IMR-90 (cell line): ENCODE measurements at regions not wholly inside any gene's neighbourhood (a gene's known extent, or its start where the extent isn't known, plus 50 kb on each side); places are given as distances from the start of the nearest gene placed in this dataset.
A peak's percentile ranks its signal among the peaks of the same experiment; 100 is the strongest.

Experiments
- ATAC-seq: fragments of 200-7000 bp; cut with Tn5 transposase; 2 replicates; pipeline ENCODE4 v1.9.1; 2020; ENCODE audit warnings: low read depth, mild to moderate bottlenecking, moderate library complexity
- BruUV-seq: library from RNA; stranded (reverse); fragments of 400-500 nt; replicated peaks from 2 replicates; lab custom pipeline; 2021; lab: Mats Ljungman, UMichigan
- CTCF ChIA-PET: fragments of 300-600 bp; formaldehyde crosslinking; extraction: SDS; loops from one replicate; lab custom pipeline; 2021; ENCODE audit warnings: antibody characterized with exemption; lab: Yijun Ruan, JAX
- POLR2A ChIA-PET: fragments of 300-600 bp; sonication (Branson Sonifier 250); formaldehyde crosslinking; loops from one replicate; lab custom pipeline; 2022; ENCODE audit warnings: antibody characterized with exemption; ENCODE audit not compliant: unreplicated experiment; lab: Charles Lee
- DNase-seq: peaks from one replicate; pipeline ENCODE4 v3.0.0; 2013
- H2AFZ ChIP-seq: replicated peaks from 2 replicates; pipeline ENCODE3; 2013; ENCODE audit warnings: low read length, mild to moderate bottlenecking; ENCODE audit not compliant: poor library complexity
- H2AK5ac ChIP-seq: 2 replicates; pipeline ENCODE4 v1.6.1; 2013; ENCODE audit warnings: low read depth, low read length, inconsistent platforms
- H2AK9ac ChIP-seq: replicated peaks from 2 replicates; pipeline ENCODE3; 2013; ENCODE audit warnings: mild to moderate bottlenecking, low read depth, low read length, moderate library complexity; ENCODE audit not compliant: poor library complexity
- H2BK120ac ChIP-seq: 2 replicates; pipeline ENCODE4 v1.6.1; 2013; ENCODE audit warnings: low read depth, low read length, inconsistent platforms
- H2BK15ac ChIP-seq: 3 replicates; pipeline ENCODE4 v1.6.1; 2013; ENCODE audit warnings: low read depth, low read length, inconsistent platforms
- H2BK20ac ChIP-seq: 2 replicates; pipeline ENCODE4 v1.6.1; 2013; ENCODE audit warnings: low read depth, mild to moderate bottlenecking, inconsistent platforms, low read length, moderate library complexity
- H2BK5ac ChIP-seq: 2 replicates; pipeline ENCODE4 v1.6.1; 2013; ENCODE audit warnings: mild to moderate bottlenecking, low read depth, low read length, inconsistent platforms; ENCODE audit not compliant: poor library complexity, severe bottlenecking
- H3K14ac ChIP-seq: replicated peaks from 2 replicates; pipeline ENCODE4 v1.6.1; 2013; ENCODE audit warnings: low read depth, low read length, inconsistent platforms
- H3K18ac ChIP-seq: 2 replicates; pipeline ENCODE4 v1.6.1; 2013; ENCODE audit warnings: low read depth, low read length, control low read depth
- H3K23ac ChIP-seq: 2 replicates; pipeline ENCODE4 v1.6.1; 2013; ENCODE audit warnings: low read depth, low read length, inconsistent platforms
- H3K27ac ChIP-seq: 2 replicates; pipeline ENCODE4 v1.5.1; 2013; ENCODE audit warnings: mild to moderate bottlenecking, control low read depth, low read length; ENCODE audit not compliant: insufficient read depth
- H3K27me3 ChIP-seq: 2 replicates; pipeline ENCODE4 v1.6.1; 2013; ENCODE audit warnings: low read length; ENCODE audit not compliant: control insufficient read depth, insufficient read depth
- H3K36me3 ChIP-seq: 2 replicates; pipeline ENCODE4 v1.6.1; 2013; ENCODE audit warnings: low read length, mixed read lengths; ENCODE audit not compliant: control insufficient read depth, insufficient read depth
- H3K4ac ChIP-seq: 2 replicates; pipeline ENCODE4 v1.6.1; 2013; ENCODE audit warnings: low read depth, low read length, inconsistent platforms
- H3K4me1 ChIP-seq: 2 replicates; pipeline ENCODE4 v1.6.1; 2013; ENCODE audit warnings: low read length, mixed read lengths; ENCODE audit not compliant: control insufficient read depth, insufficient read depth
- H3K4me2 ChIP-seq: 2 replicates; pipeline ENCODE4 v1.6.1; 2013; ENCODE audit warnings: low read depth, mild to moderate bottlenecking, control low read depth, low read length, moderate library complexity
- H3K4me3 ChIP-seq: 2 replicates; pipeline ENCODE4 v1.5.1; 2013; ENCODE audit warnings: low read depth, mild to moderate bottlenecking, control low read depth, low read length, moderate library complexity; ENCODE audit not compliant: insufficient read depth
- H3K56ac ChIP-seq: 2 replicates; pipeline ENCODE4 v1.6.1; 2013; ENCODE audit warnings: low read length, inconsistent platforms; ENCODE audit not compliant: insufficient read depth; ENCODE audit errors: extremely low read depth
- H3K79me1 ChIP-seq, 2 experiments: 2 replicates each; pipeline ENCODE4 v1.6.1; 2013; ENCODE audit warnings: low read length in 2 of 2, inconsistent platforms in 1 of 2, low read depth in 1 of 2
- H3K9ac ChIP-seq: 2 replicates; pipeline ENCODE4 v1.6.1; 2013; ENCODE audit warnings: low read depth, low read length, control low read depth
- H3K9me1 ChIP-seq: 2 replicates; pipeline ENCODE4 v1.6.1; 2013; ENCODE audit warnings: low read length, inconsistent platforms; ENCODE audit not compliant: insufficient read depth
- H3K9me3 ChIP-seq: 2 replicates; pipeline ENCODE4 v1.6.1; 2013; ENCODE audit warnings: low read length; ENCODE audit not compliant: control insufficient read depth, insufficient read depth
- H4K20me1 ChIP-seq: 2 replicates; pipeline ENCODE4 v1.6.1; 2013; ENCODE audit warnings: low read length, inconsistent platforms; ENCODE audit not compliant: insufficient read depth
- H4K5ac ChIP-seq: 2 replicates; pipeline ENCODE4 v1.6.1; 2013; ENCODE audit warnings: mild to moderate bottlenecking, low read depth, low read length, control low read depth
- H4K8ac ChIP-seq, 2 experiments: 2 replicates each; pipeline ENCODE4 v1.6.1; 2013; ENCODE audit warnings: low read depth in 2 of 2, low read length in 2 of 2, control low read depth in 1 of 2, inconsistent platforms in 1 of 2
- H4K91ac ChIP-seq: 2 replicates; pipeline ENCODE4 v1.6.1; 2013; ENCODE audit warnings: low read depth, low read length, inconsistent platforms; ENCODE audit not compliant: insufficient read depth
- BHLHE40 ChIP-seq: fragments of 150-350 bp; IDR thresholded peaks from 2 replicates; pipeline ENCODE4 v1.6.1; 2016; ENCODE audit warnings: mild to moderate bottlenecking, low read depth, low read length
- CEBPB ChIP-seq: IDR thresholded peaks from 2 replicates; pipeline ENCODE4 v1.6.1; 2012; ENCODE audit warnings: low read depth, low read length, improper control_type of control experiment
- CHD1 ChIP-seq: IDR thresholded peaks from 2 replicates; pipeline ENCODE4 v1.6.1; 2012; ENCODE audit warnings: low read depth, low read length, improper control_type of control experiment
- FOS ChIP-seq: fragments of 150-350 bp; IDR thresholded peaks from 2 replicates; pipeline ENCODE4 v1.6.1; 2016; ENCODE audit warnings: low read depth, low read length
- MAFK ChIP-seq: IDR thresholded peaks from 2 replicates; pipeline ENCODE4 v1.6.1; 2012; ENCODE audit warnings: low read depth, low read length, improper control_type of control experiment
- MAZ ChIP-seq: IDR thresholded peaks from 2 replicates; pipeline ENCODE4 v1.6.1; 2012; ENCODE audit warnings: low read depth, mild to moderate bottlenecking, low read length, improper control_type of control experiment, moderate library complexity, borderline replicate concordance
- MXI1 ChIP-seq: IDR thresholded peaks from 2 replicates; pipeline ENCODE4 v1.6.1; 2012; ENCODE audit warnings: low read depth, mild to moderate bottlenecking, low read length, moderate library complexity, borderline replicate concordance
- NFE2L2 ChIP-seq: fragments of 150-350 bp; IDR thresholded peaks from 2 replicates; pipeline ENCODE4 v1.6.1; 2016; ENCODE audit warnings: low read depth, mild to moderate bottlenecking, low read length
- POLR2A ChIP-seq: IDR thresholded peaks from 2 replicates; pipeline ENCODE4 v1.6.1; 2012; ENCODE audit warnings: mild to moderate bottlenecking, low read depth, low read length
- RAD21 ChIP-seq: IDR thresholded peaks from 2 replicates; pipeline ENCODE4 v1.6.1; 2012; ENCODE audit warnings: low read length, improper control_type of control experiment
- RCOR1 ChIP-seq: IDR thresholded peaks from 2 replicates; pipeline ENCODE4 v1.6.1; 2012; ENCODE audit warnings: mild to moderate bottlenecking, low read length, improper control_type of control experiment; ENCODE audit not compliant: insufficient replicate concordance
- RFX5 ChIP-seq: IDR thresholded peaks from 2 replicates; pipeline ENCODE4 v1.8.0; 2012; ENCODE audit warnings: low read depth, mild to moderate bottlenecking, low read length, moderate library complexity
- SMC3 ChIP-seq: fragments of 150-350 bp; IDR thresholded peaks from 2 replicates; pipeline ENCODE4 v1.6.1; 2016; ENCODE audit warnings: low read depth, mild to moderate bottlenecking, antibody characterized with exemption, low read length, moderate library complexity
- WGBS, 2 experiments: methylation state at CpG; one replicate each; pipeline versions ENCODE4 v1.1.5 to v1.1.7; 2013; ENCODE audit warnings: missing lambda C conversion rate in 2 of 2; ENCODE audit not compliant: insufficient read length in 1 of 2; ENCODE audit errors: extremely low coverage in 2 of 2; 5-methylcytosine and 5-hydroxymethylcytosine counted together
- dilution Hi-C: fragments of 300-500 bp; cut with HindIII; formaldehyde crosslinking; loops from one replicate; pipeline ENCODE4 v1.14.3; 2018; ENCODE audit warnings: low sequenced_read_pairs; ENCODE audit not compliant: unreplicated experiment
- in situ Hi-C: fragments of 300-500 bp; cut with MboI; formaldehyde crosslinking; loops from 3 replicates; pipeline ENCODE4 v1.14.3; 2019; ENCODE audit warnings: low sequenced_read_pairs, inconsistent platforms, mixed read lengths
- intact Hi-C: fragments of 100-400 bp; cut with micrococcal nuclease; formaldehyde crosslinking; loops from 2 replicates; pipeline ENCODE4 v1.10.0; 2022
- TF ChIP-seq, protein P1 (sequence below): conservative IDR thresholded peaks from 2 replicates; pipeline ENCODE4 v1.5.1; 2012; ENCODE audit warnings: mild to moderate bottlenecking, low read depth, low read length, improper control_type of control experiment
- TF ChIP-seq, protein P2 (sequence below): fragments of 150-350 bp; IDR thresholded peaks from 2 replicates; pipeline ENCODE4 v1.6.1; 2017; ENCODE audit warnings: mild to moderate bottlenecking, antibody characterized with exemption, low read length, low read depth
- TF ChIP-seq, protein P3 (sequence below): fragments of 150-350 bp; IDR thresholded peaks from 2 replicates; pipeline ENCODE4 v1.6.1; 2016; ENCODE audit warnings: low read depth, mild to moderate bottlenecking, low read length, moderate library complexity, borderline replicate concordance

GRCh38 chr12:90593596-90594295 lies 361.2 kb downstream of the CCER1 start:
- H2AK5ac ChIP-seq: no peak overlapping the region
- dilution Hi-C loops (no loop called here), in situ Hi-C loops (no loop called here), intact Hi-C loops (no loop called here)
- no peak overlapping the region for H3K14ac ChIP-seq
- no peak overlapping the region for H4K5ac ChIP-seq
- H3K4me1 ChIP-seq: no peaks in the 10 kb centered on the region
- H3K9me3 ChIP-seq: no peaks in the 10 kb centered on the region
- no peak overlapping the region for H3K27ac ChIP-seq
- no peak overlapping the region for H3K4me2 ChIP-seq
- no peak overlapping the region for H3K4me3 ChIP-seq
- CTCF ChIA-PET: no interaction called here
- ATAC-seq: no peak
- no peak overlapping the region for H3K9ac ChIP-seq
- no peak overlapping the region for H2BK5ac ChIP-seq
- no peak for TF ChIP-seq NFE2L2
- TF ChIP-seq MXI1: no peak
- TF ChIP-seq RAD21: no peak
- TF ChIP-seq SMC3: no peak
- no peak for TF ChIP-seq MAFK
- TF ChIP-seq, protein P1, sequence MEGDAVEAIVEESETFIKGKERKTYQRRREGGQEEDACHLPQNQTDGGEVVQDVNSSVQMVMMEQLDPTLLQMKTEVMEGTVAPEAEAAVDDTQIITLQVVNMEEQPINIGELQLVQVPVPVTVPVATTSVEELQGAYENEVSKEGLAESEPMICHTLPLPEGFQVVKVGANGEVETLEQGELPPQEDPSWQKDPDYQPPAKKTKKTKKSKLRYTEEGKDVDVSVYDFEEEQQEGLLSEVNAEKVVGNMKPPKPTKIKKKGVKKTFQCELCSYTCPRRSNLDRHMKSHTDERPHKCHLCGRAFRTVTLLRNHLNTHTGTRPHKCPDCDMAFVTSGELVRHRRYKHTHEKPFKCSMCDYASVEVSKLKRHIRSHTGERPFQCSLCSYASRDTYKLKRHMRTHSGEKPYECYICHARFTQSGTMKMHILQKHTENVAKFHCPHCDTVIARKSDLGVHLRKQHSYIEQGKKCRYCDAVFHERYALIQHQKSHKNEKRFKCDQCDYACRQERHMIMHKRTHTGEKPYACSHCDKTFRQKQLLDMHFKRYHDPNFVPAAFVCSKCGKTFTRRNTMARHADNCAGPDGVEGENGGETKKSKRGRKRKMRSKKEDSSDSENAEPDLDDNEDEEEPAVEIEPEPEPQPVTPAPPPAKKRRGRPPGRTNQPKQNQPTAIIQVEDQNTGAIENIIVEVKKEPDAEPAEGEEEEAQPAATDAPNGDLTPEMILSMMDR: no peak
- no peak for TF ChIP-seq CHD1
- no peak for TF ChIP-seq CEBPB
- TF ChIP-seq, protein P2, sequence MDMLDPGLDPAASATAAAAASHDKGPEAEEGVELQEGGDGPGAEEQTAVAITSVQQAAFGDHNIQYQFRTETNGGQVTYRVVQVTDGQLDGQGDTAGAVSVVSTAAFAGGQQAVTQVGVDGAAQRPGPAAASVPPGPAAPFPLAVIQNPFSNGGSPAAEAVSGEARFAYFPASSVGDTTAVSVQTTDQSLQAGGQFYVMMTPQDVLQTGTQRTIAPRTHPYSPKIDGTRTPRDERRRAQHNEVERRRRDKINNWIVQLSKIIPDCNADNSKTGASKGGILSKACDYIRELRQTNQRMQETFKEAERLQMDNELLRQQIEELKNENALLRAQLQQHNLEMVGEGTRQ: no peak
- TF ChIP-seq MAZ: no peak
- TF ChIP-seq RCOR1: no peak
- TF ChIP-seq RFX5: no peak
- TF ChIP-seq BHLHE40: no peak
- TF ChIP-seq, protein P3, sequence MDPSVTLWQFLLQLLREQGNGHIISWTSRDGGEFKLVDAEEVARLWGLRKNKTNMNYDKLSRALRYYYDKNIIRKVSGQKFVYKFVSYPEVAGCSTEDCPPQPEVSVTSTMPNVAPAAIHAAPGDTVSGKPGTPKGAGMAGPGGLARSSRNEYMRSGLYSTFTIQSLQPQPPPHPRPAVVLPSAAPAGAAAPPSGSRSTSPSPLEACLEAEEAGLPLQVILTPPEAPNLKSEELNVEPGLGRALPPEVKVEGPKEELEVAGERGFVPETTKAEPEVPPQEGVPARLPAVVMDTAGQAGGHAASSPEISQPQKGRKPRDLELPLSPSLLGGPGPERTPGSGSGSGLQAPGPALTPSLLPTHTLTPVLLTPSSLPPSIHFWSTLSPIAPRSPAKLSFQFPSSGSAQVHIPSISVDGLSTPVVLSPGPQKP: no peak
- TF ChIP-seq FOS: no peak
- no peak for TF ChIP-seq POLR2A
- WGBS, 2 experiments: no CpG with 5 or more reads among the region's 2 CpGs
- no peaks in the 10 kb centered on the region for H3K36me3 ChIP-seq
- H2BK15ac ChIP-seq: no peak overlapping the region
- no peaks in the 10 kb centered on the region for H4K20me1 ChIP-seq
- no peak overlapping the region for H3K4ac ChIP-seq
- H4K8ac ChIP-seq: no peak overlapping the region
- H3K9me1 ChIP-seq: no peaks in the 10 kb centered on the region
- no peaks in the 10 kb centered on the region for H3K79me1 ChIP-seq
- POLR2A ChIA-PET: interaction anchor here (0.6 kb wide), 1 partner anchor 888 kb away, joined by 6 read pairs; no protein-coding TSS in a partner anchor
- BruUV-seq: no TSS peak
- H2AFZ ChIP-seq: no peak overlapping the region
- H3K56ac ChIP-seq: no peak overlapping the region
- H3K27me3 ChIP-seq: no peaks in the 10 kb centered on the region
- no peak overlapping the region for H2BK20ac ChIP-seq
- no peak overlapping the region for H3K18ac ChIP-seq
- DNase-seq: peak; percentile 1
- H2AK9ac ChIP-seq: no peak overlapping the region
- no peak overlapping the region for H2BK120ac ChIP-seq
- no peak overlapping the region for H4K91ac ChIP-seq
- no peak overlapping the region for H3K23ac ChIP-seq
